ENCODE measurements at regions not wholly inside any gene's neighbourhood (a gene's known extent, or its start where the extent isn't known, plus 50 kb on each side); places are given as distances from the start of the nearest gene placed in this dataset.

- no peaks in the 10 kb centered on the region for H3K27me3 ChIP-seq
- H3K4me3 ChIP-seq, result no peak overlapping the region
- H3K36me3 ChIP-seq, result no peaks in the 10 kb centered on the region
- no peak for TF ChIP-seq EP300 (IDR thresholded peaks at IDR 0.05)
- no peak for TF ChIP-seq CTCF (IDR thresholded peaks at IDR 0.05)
- no peak for TF ChIP-seq POLR2A (IDR thresholded peaks at IDR 0.05)
- no peak overlapping the region for H3K27ac ChIP-seq
- peaks cover 0 to 6% (median 0%) of the 10 kb centered on the region in 4 donors for H3K9me3 ChIP-seq
- H3K4me1 ChIP-seq, result peaks cover 0 to 10% (median 0%) of the 10 kb centered on the region in 4 donors
- no peak for DNase-seq (ENCODE audit: low spot score in 2 of 2)
Observed at GRCh38 chr16:79697562-79698112, 97.1 kb upstream of the MAF start.

- H3K4me1 ChIP-seq, result peaks cover 0 to 9% (median 0%) of the 10 kb centered on the region in 4 donors
- no peak overlapping the region for H3K27ac ChIP-seq
- no peaks in the 10 kb centered on the region for H3K36me3 ChIP-seq
- DNase-seq (ENCODE audit: low spot score in 2 of 2), result no peak
- H3K4me3 ChIP-seq, result no peak overlapping the region
- WGBS, 2 donors, result 51 to 57% methylated on average over 4 to 5 of the region's 5 CpGs
- H3K27me3 ChIP-seq, result no peaks in the 10 kb centered on the region
- H3K9me3 ChIP-seq, result peaks cover 0 to 6% (median 0%) of the 10 kb centered on the region in 4 donors
- TF ChIP-seq EP300 (IDR thresholded peaks at IDR 0.05) (no peak), POLR2A (IDR thresholded peaks at IDR 0.05) (no peak), CTCF (IDR thresholded peaks at IDR 0.05) (no peak)
Observed at GRCh38 chr16:79691007-79691406, 90.5 kb upstream of the MAF start.

DNA sequence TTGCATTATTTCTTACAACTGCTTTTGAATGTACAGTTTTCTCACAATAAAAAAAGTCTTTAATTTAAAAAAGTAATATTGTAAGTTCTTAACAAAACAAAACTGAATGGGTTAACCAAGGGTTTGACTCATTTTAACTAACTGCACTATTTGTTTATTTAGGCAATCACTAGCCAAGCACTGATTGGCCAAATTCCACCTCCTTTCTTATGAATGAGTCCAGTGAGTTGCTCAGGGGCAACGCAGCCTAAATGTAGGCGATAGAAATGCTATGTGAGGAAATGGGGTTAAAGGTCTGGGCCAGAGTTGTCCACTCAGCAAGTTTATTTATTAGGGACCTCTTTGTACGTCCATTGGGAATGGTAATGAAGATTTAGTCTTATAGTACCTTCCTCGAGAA lies 89.6 kb upstream of the MAF start:
- TF ChIP-seq CTCF (IDR thresholded peaks at IDR 0.05) (no peak), EP300 (IDR thresholded peaks at IDR 0.05) (no peak)
- Histone ChIP-seq H3K9me3 (peaks cover 0 to 6% (median 0%) of the 10 kb centered on the region in 4 donors), H3K4me3 (no peak overlapping the region), H3K4me1 (peaks cover 0 to 9% (median 0%) of the 10 kb centered on the region in 4 donors), H3K36me3 (no peaks in the 10 kb centered on the region), H3K27ac (no peak overlapping the region), H3K27me3 (no peaks in the 10 kb centered on the region)
- DNase-seq (ENCODE audit: low spot score in 2 of 2), result no peak
- 37 to 44% methylated on average over 4 of the region's 4 CpGs for WGBS, 2 donors

DNA sequence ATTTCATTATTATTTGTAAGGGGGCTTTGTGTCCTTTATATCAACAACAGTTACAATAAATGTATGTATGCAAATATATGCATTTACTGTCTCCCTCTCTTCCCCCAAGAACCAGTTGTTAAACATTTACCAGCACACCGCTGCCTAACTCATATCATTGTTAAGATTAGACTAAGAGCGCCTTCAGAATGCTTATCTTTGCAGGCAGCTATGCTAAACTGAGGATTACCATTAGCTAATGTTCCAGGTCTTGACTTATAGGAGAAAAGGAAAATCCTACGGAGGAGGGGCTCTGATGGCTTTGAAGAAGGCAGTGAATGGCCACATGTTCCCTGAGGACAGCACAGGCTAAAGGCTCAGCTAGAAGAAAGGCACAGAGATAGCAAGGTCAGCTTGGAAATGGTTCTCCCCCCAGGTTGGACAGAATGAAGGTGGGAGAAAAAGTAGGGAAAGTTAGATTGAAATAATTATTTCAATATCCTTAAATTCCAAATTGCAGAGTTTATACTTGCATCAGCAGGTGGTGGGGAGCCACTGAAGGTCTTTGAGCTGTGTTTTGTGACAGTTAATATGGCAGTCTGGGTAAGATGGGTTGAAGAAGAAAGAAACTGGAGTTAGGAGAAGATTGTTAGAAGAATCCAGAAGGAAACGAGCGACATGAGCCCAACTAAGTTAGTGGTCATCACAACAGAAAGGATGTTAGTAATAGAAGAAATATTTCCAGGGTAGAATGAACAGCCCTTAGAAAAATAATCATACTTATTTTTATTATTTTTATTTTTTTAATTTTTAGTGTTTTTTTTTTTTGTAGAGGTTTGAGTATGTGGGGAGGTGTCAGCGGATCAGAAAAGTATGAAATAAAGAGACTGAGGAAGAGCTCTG lies 87.0 kb upstream of the MAF start:
- Histone ChIP-seq H3K4me3 (no peak overlapping the region), H3K9me3 (no peaks in the 10 kb centered on the region), H3K36me3 (no peaks in the 10 kb centered on the region), H3K27ac (no peak overlapping the region), H3K27me3 (no peaks in the 10 kb centered on the region), H3K4me1 (peaks cover 0 to 9% (median 0%) of the 10 kb centered on the region in 4 donors)
- TF ChIP-seq POLR2A (IDR thresholded peaks at IDR 0.05) (no peak), CTCF (IDR thresholded peaks at IDR 0.05) (no peak), EP300 (IDR thresholded peaks at IDR 0.05) (no peak)
- 84 to 87% methylated on average over 6 of the region's 6 CpGs for WGBS, 2 donors
- no peak for DNase-seq (ENCODE audit: low spot score in 2 of 2)

DNA sequence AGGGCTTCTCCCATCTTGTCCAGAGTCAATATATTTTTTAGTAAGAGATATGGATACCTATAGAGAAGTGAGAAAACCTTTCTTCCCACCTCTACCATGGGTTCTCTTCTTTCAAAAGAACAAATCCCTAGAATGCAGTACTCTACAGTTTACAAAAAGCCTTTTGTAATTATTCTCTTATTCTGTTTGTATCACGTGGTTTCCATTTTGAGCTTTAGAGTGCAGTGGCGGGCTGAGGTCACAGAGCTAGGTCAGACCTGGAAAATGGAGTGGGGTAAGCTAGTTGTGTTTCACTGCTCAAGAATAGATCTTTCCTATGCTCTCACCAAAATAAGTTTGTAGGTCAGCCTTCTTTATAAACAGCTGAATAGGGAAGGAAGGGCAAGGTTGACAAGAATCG lies 85.3 kb upstream of the MAF start:
- Histone ChIP-seq H3K9me3 (no peaks in the 10 kb centered on the region), H3K4me3 (no peak overlapping the region), H3K27ac (no peak overlapping the region), H3K27me3 (no peaks in the 10 kb centered on the region), H3K4me1 (peaks cover 0 to 7% (median 0%) of the 10 kb centered on the region in 4 donors), H3K36me3 (no peaks in the 10 kb centered on the region)
- 52 to 78% methylated on average over 3 of the region's 3 CpGs for WGBS, 2 donors
- no peak for DNase-seq (ENCODE audit: low spot score in 2 of 2)
- TF ChIP-seq CTCF (IDR thresholded peaks at IDR 0.05) (no peak), EP300 (IDR thresholded peaks at IDR 0.05) (no peak), POLR2A (IDR thresholded peaks at IDR 0.05) (no peak)
